H9 (cell line): ENCODE measurements at regions not wholly inside any gene's neighbourhood (a gene's known extent, or its start where the extent isn't known, plus 50 kb on each side); places are given as distances from the start of the nearest gene placed in this dataset.

Experiments used
- DNase-seq: peaks from one replicate; pipeline ENCODE4 v3.0.0-alpha.2; 2017
- H2AFZ ChIP-seq: one replicate; pipeline ENCODE4 v1.6.1; 2013; ENCODE audit warnings: mild to moderate bottlenecking, low read length, control low read depth, moderate library complexity
- H2AK5ac ChIP-seq: 2 replicates; pipeline ENCODE4 v1.6.1; 2013; ENCODE audit warnings: low read length, control low read depth, mixed read lengths; ENCODE audit not compliant: insufficient read length
- H2BK120ac ChIP-seq: one replicate; pipeline ENCODE4 v1.6.1; 2013; ENCODE audit warnings: low read depth, mild to moderate bottlenecking, low read length, control low read depth, inconsistent platforms; ENCODE audit not compliant: poor library complexity, severe bottlenecking
- H2BK12ac ChIP-seq: 2 replicates; pipeline ENCODE4 v1.6.1; 2013; ENCODE audit warnings: low read length, control low read depth, mixed read lengths, low read depth; ENCODE audit not compliant: insufficient read length
- H2BK15ac ChIP-seq: 2 replicates; pipeline ENCODE4 v1.6.1; 2013; ENCODE audit warnings: low read depth, low read length, control low read depth
- H2BK20ac ChIP-seq: one replicate; pipeline ENCODE4 v1.6.1; 2013; ENCODE audit warnings: low read depth, mild to moderate bottlenecking, low read length, control low read depth, inconsistent platforms; ENCODE audit not compliant: poor library complexity, severe bottlenecking
- H2BK5ac ChIP-seq: 2 replicates; pipeline ENCODE4 v1.6.1; 2013; ENCODE audit warnings: low read length, control low read depth, mixed read lengths; ENCODE audit not compliant: insufficient read length
- H3K14ac ChIP-seq: 2 replicates; pipeline ENCODE4 v1.6.1; 2013; ENCODE audit warnings: low read length, control low read depth; ENCODE audit not compliant: insufficient read depth
- H3K18ac ChIP-seq: 2 replicates; pipeline ENCODE4 v1.6.1; 2013; ENCODE audit warnings: low read depth, mild to moderate bottlenecking, mixed read lengths, low read length, control low read depth; ENCODE audit not compliant: insufficient read length
- H3K23ac ChIP-seq: 2 replicates; pipeline ENCODE4 v1.6.1; 2013; ENCODE audit warnings: low read length, control low read depth, mixed read lengths, low read depth; ENCODE audit not compliant: insufficient read length
- H3K23me2 ChIP-seq: 2 replicates; pipeline ENCODE4 v1.6.1; 2013; ENCODE audit warnings: low read depth, mild to moderate bottlenecking, mixed read lengths, low read length, control low read depth; ENCODE audit not compliant: insufficient read length, poor library complexity, severe bottlenecking
- H3K27ac ChIP-seq: 2 replicates; pipeline ENCODE4 v1.5.1; 2013; ENCODE audit warnings: low read length, control low read depth, mixed read lengths, low read depth; ENCODE audit not compliant: insufficient read length
- H3K27me3 ChIP-seq: 2 replicates; pipeline ENCODE4 v1.6.1; 2013; ENCODE audit warnings: low read length, control low read depth, inconsistent platforms; ENCODE audit not compliant: insufficient read depth
- H3K4ac ChIP-seq: 2 replicates; pipeline ENCODE4 v1.6.1; 2013; ENCODE audit warnings: low read depth, mild to moderate bottlenecking, control low read depth, inconsistent platforms, low read length, moderate library complexity
- H3K4me1 ChIP-seq: 2 replicates; pipeline ENCODE4 v1.6.1; 2013; ENCODE audit warnings: low read length, control low read depth, inconsistent platforms; ENCODE audit not compliant: insufficient read depth
- H3K4me2 ChIP-seq: 2 replicates; pipeline ENCODE4 v1.6.1; 2013; ENCODE audit warnings: low read length, control low read depth, mixed read lengths; ENCODE audit not compliant: insufficient read length, insufficient read depth
- H3K56ac ChIP-seq: 2 replicates; pipeline ENCODE4 v1.6.1; 2013; ENCODE audit warnings: low read depth, mild to moderate bottlenecking, mixed read lengths, low read length, control low read depth; ENCODE audit not compliant: insufficient read length
- H3K79me1 ChIP-seq: 2 replicates; pipeline ENCODE4 v1.6.1; 2013; ENCODE audit warnings: low read depth, mild to moderate bottlenecking, moderate library complexity, low read length, control low read depth, inconsistent platforms; ENCODE audit not compliant: insufficient read depth, poor library complexity, severe bottlenecking
- H3K79me2 ChIP-seq: 2 replicates; pipeline ENCODE4 v1.6.1; 2013; ENCODE audit warnings: low read length, control low read depth, inconsistent platforms; ENCODE audit not compliant: insufficient read depth
- H3K9ac ChIP-seq: 2 replicates; pipeline ENCODE4 v1.6.1; 2013; ENCODE audit warnings: low read length, control low read depth, mixed read lengths; ENCODE audit not compliant: insufficient read length; ENCODE audit errors: extremely low read depth
- H3K9me3 ChIP-seq: one replicate; pipeline ENCODE4 v1.6.1; 2013; ENCODE audit warnings: low read depth, low read length, inconsistent platforms; ENCODE audit not compliant: control insufficient read depth
- H3T11ph ChIP-seq: one replicate; pipeline ENCODE4 v1.6.1; 2013; ENCODE audit warnings: mild to moderate bottlenecking, low read length, control low read depth, inconsistent platforms
- H4K20me1 ChIP-seq: one replicate; pipeline ENCODE4 v1.6.1; 2013; ENCODE audit not compliant: control insufficient read depth, insufficient read length, insufficient read depth
- H4K5ac ChIP-seq: 2 replicates; pipeline ENCODE4 v1.6.1; 2013; ENCODE audit warnings: low read depth, mild to moderate bottlenecking, mixed read lengths, low read length, control low read depth; ENCODE audit not compliant: insufficient read length
- H4K8ac ChIP-seq: replicated peaks from 2 replicates; pipeline ENCODE4 v1.6.1; 2013; ENCODE audit warnings: low read length, control low read depth, mixed read lengths, low read depth; ENCODE audit not compliant: insufficient read length
- H4K91ac ChIP-seq: 2 replicates; pipeline ENCODE4 v1.6.1; 2013; ENCODE audit warnings: low read depth, mild to moderate bottlenecking, moderate library complexity, mixed read lengths, low read length, control low read depth; ENCODE audit not compliant: insufficient read length
- H3K27ac Mint-ChIP-seq, 3 experiments: 2 replicates in 2 of 3; 3 replicates in 1 of 3; pipeline ENCODE4 v1.8.0; 2020 to 2021; ENCODE audit warnings: mixed read lengths in 3 of 3, mild to moderate bottlenecking in 1 of 3, moderate library complexity in 1 of 3
- H3K27me3 Mint-ChIP-seq: 2 replicates; pipeline ENCODE4 v1.8.0; 2021; ENCODE audit warnings: low read depth, mild to moderate bottlenecking, moderate library complexity, mixed read lengths
- H3K36me3 Mint-ChIP-seq, 3 experiments: 2 replicates in 2 of 3; 3 replicates in 1 of 3; pipeline ENCODE4 v1.8.0; 2020 to 2021; ENCODE audit warnings: low read depth in 3 of 3, mixed read lengths in 3 of 3; ENCODE audit not compliant: insufficient read depth in 1 of 3
- H3K4me1 Mint-ChIP-seq, 2 experiments: 2 replicates each; pipeline ENCODE4 v1.8.0; 2020; ENCODE audit warnings: mixed read lengths in 2 of 2
- H3K4me3 Mint-ChIP-seq, 2 experiments: 2 replicates in 1 of 2; 3 replicates in 1 of 2; pipeline ENCODE4 v1.8.0; 2020 to 2021; ENCODE audit warnings: mild to moderate bottlenecking in 2 of 2, mixed read lengths in 2 of 2, moderate library complexity in 1 of 2
- H3K9me3 Mint-ChIP-seq, 2 experiments: 2 replicates in 1 of 2; 3 replicates in 1 of 2; pipeline ENCODE4 v1.8.0; 2020; ENCODE audit warnings: mild to moderate bottlenecking in 2 of 2, mixed read lengths in 2 of 2, moderate library complexity in 1 of 2
- WGBS: extraction: QIAGEN DNeasy Blood & Tissue Kit; methylation state at CpG from one replicate; pipeline ENCODE4 v1.1.7; 2013; ENCODE audit warnings: missing lambda C conversion rate, low lambda C conversion rate, mixed read lengths; ENCODE audit not compliant: insufficient read length; ENCODE audit errors: extremely low coverage; 5-methylcytosine and 5-hydroxymethylcytosine counted together
- TF ChIP-seq, protein P1 (sequence below): fragments of 200-600 bp; sonication (generic); conservative IDR thresholded peaks from 3 replicates; pipeline ENCODE4 v1.8.0; 2021; ENCODE audit warnings: antibody characterized with exemption, mild to moderate bottlenecking

DNA sequence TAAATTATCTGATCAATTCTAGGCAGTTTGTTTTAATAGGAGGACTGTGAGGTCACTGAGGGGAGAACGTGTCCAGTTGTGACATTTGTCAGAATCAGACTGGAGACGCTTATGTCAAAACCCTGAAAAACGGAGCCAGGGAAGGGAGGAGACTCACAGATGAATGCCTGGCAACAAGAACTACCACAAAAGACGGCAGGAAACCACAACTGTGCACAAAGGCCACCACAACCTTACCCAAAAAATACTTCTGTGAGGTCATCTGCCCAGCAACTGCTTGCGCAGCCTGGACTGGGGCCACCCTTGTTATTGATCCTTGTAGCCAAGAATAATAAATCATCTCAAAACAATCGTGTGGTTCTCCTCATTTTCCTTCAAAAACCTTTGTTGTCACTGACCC is 173.0 kb upstream of the ALKAL2 start:
- no peak overlapping the region for H3K27ac Mint-ChIP-seq
- H3K4me3 Mint-ChIP-seq, result no peak overlapping the region
- no peak overlapping the region for H3T11ph ChIP-seq
- WGBS, result no CpG with 5 or more reads among the region's 6 CpGs
- no peak overlapping the region for H4K5ac ChIP-seq
- no peak overlapping the region for H2BK15ac ChIP-seq
- H4K8ac ChIP-seq, result no peak overlapping the region
- no peak overlapping the region for H2BK12ac ChIP-seq
- H4K91ac ChIP-seq, result no peak overlapping the region
- H2AK5ac ChIP-seq, result no peak overlapping the region
- no peaks in the 10 kb centered on the region for H3K23me2 ChIP-seq
- H3K18ac ChIP-seq, result no peak overlapping the region
- H3K4me2 ChIP-seq, result no peak overlapping the region
- H3K9me3 Mint-ChIP-seq, result no peaks in the 10 kb centered on the region
- H3K4me1 Mint-ChIP-seq, result peaks cover 9 to 13% of the 10 kb centered on the region in 2 experiments
- TF ChIP-seq, protein P1, sequence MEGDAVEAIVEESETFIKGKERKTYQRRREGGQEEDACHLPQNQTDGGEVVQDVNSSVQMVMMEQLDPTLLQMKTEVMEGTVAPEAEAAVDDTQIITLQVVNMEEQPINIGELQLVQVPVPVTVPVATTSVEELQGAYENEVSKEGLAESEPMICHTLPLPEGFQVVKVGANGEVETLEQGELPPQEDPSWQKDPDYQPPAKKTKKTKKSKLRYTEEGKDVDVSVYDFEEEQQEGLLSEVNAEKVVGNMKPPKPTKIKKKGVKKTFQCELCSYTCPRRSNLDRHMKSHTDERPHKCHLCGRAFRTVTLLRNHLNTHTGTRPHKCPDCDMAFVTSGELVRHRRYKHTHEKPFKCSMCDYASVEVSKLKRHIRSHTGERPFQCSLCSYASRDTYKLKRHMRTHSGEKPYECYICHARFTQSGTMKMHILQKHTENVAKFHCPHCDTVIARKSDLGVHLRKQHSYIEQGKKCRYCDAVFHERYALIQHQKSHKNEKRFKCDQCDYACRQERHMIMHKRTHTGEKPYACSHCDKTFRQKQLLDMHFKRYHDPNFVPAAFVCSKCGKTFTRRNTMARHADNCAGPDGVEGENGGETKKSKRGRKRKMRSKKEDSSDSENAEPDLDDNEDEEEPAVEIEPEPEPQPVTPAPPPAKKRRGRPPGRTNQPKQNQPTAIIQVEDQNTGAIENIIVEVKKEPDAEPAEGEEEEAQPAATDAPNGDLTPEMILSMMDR, result no peak
- H4K20me1 ChIP-seq, result no peaks in the 10 kb centered on the region
- no peak overlapping the region for H2BK20ac ChIP-seq
- no peak overlapping the region for H3K27ac ChIP-seq
- no peak overlapping the region for H2BK120ac ChIP-seq
- H3K27me3 ChIP-seq, result no peaks in the 10 kb centered on the region
- peaks cover 8% of the 10 kb centered on the region for H3K27me3 Mint-ChIP-seq
- H3K56ac ChIP-seq, result no peak overlapping the region
- H2BK5ac ChIP-seq, result no peak overlapping the region
- no peak overlapping the region for H3K23ac ChIP-seq
- no peak overlapping the region for H3K4ac ChIP-seq
- H3K4me1 ChIP-seq, result no peaks in the 10 kb centered on the region
- H3K79me2 ChIP-seq, result no peaks in the 10 kb centered on the region
- no peaks in the 10 kb centered on the region for H3K79me1 ChIP-seq
- DNase-seq, result peak; percentile 1
- H2AFZ ChIP-seq, result no peak overlapping the region
- no peak overlapping the region for H3K14ac ChIP-seq
- H3K36me3 Mint-ChIP-seq, result no peaks in the 10 kb centered on the region; a peak in 1 of 7 replicates
- no peaks in the 10 kb centered on the region for H3K9me3 ChIP-seq
- no peak overlapping the region for H3K9ac ChIP-seq
